22Rv1 (cell line): ENCODE measurements at regions not wholly inside any gene's neighbourhood (a gene's known extent, or its start where the extent isn't known, plus 50 kb on each side); places are given as distances from the start of the nearest gene placed in this dataset.

Experiments used
- H3K27ac ChIP-seq: fragments of 450-650 bp; 2 replicates; pipeline ENCODE4 v1.5.1; 2017
- CTCF ChIP-seq: fragments of 450-650 bp; IDR thresholded peaks from 2 replicates; pipeline ENCODE4 v1.5.1; 2017; ENCODE audit warnings: mild to moderate bottlenecking
- ZFX ChIP-seq: fragments of 450-650 bp; IDR thresholded peaks from 2 replicates; pipeline ENCODE4 v1.6.1; 2017; ENCODE audit warnings: antibody characterized with exemption, borderline replicate concordance

DNA sequence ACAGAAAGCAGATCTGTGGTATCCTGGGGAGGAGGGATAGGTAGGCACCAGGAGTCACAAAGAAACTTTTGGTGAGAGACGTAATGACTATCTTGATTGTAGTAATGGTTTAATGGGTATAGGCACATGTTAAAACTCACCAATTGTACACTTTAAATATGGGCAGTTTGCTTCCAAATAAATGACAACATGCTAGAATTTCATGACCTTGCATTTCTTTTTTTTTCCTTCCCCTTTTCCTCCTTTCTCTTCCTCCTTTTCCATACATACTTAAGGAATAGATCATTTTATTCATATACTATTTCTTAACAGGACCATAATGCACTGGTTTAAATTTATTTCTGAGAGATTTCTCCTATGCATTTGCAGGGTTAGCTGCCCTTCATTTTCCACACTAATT lies 341.8 kb downstream of the TMEM182 start:
- no peak overlapping the region for H3K27ac ChIP-seq
- TF ChIP-seq ZFX (no peak), CTCF (no peak)

DNA sequence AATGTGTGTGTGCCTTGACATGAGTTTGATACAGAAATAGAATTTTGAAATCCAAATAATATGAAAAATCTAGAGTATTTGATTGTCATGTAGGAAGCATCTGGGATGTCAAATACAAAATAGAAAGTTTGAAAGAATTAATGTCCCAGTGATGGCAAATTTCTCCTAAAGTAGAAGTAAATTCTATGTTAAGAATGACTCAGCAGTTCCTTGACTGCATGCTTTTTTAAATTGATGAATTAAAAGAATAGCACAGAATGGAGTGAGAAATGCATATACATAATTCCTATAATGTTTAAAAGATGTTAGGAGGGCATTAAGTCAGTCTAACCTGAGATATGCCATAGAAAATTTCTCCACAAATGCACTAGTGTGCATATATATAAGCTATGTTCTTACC lies 357.5 kb downstream of the TMEM182 start:
- no peak overlapping the region for H3K27ac ChIP-seq
- TF ChIP-seq ZFX (no peak), CTCF (no peak)

DNA sequence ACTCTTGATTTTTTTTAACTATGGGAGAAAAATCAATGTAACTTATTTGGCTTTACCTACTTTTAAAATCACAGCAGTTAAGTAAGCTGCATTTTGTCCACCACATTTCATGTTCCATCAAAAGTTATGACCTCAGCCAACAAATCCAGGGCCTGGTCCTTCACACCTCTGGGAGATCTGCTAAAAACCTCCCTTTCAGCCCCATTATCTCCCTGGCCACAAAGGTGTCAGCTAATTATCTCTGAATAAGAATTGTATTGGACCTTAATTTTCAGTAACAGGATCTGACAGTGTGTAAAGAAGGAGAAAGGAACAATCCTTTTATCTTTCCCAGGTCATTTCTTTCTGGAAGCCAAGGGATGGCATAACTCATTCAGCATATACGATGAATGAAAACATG lies 359.3 kb downstream of the TMEM182 start:
- TF ChIP-seq ZFX (no peak), CTCF (no peak)

DNA sequence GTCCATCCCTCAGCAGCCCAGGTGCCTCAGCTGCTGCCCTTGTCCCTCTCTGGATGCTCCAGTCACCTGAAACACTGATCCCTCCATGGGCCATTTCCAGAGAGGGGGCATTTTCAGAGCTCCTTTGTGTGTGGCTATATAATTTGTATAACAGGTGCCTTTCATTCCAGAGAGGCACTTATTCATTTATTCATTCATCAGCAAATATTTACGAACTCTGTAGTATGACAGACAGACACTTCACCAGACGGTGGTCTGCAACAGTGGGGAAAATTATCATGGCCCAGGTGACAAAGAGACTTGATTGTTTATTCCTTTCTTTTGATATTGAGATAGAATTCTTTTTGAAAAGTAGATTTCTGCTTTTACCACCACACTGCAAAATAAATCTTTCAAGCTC lies 361.7 kb downstream of the TMEM182 start:
- H3K27ac ChIP-seq = no peak overlapping the region
- no peak for TF ChIP-seq ZFX
- TF ChIP-seq CTCF = no peak

More for the DNA sequence above, 359.3 kb downstream of the TMEM182 start:
- H3K27ac ChIP-seq = no peak overlapping the region

DNA sequence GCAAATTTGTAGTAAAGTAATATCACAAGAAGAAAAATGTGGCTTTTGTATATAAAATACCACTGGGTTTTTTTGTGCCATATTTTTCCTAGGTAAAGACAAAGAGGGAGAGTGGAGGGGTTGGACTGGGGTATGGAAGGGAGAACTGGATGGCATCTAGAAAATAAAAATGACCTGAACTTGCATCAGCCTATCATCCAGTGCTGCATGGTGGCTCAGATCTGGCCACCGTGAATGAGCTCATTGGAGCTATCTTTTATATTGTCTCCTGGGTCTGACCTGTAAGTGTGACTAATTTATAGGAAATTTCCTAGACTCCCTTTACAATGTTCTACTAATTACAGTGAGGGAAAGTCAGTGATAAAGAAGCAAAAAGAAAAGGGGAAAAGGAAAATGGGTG lies 369.0 kb downstream of the TMEM182 start:
- TF ChIP-seq CTCF (no peak), ZFX (no peak)

GRCh38 chr2:103132536-103133217 lies 370.8 kb downstream of the TMEM182 start:
- TF ChIP-seq CTCF (no peak), ZFX (no peak)
- H3K27ac ChIP-seq = no peak overlapping the region

More for the DNA sequence above, 369.0 kb downstream of the TMEM182 start:
- H3K27ac ChIP-seq = no peak overlapping the region

- H3K27ac ChIP-seq = no peak overlapping the region
- TF ChIP-seq CTCF = no peak
- no peak for TF ChIP-seq ZFX
Observed at GRCh38 chr2:103135679-103136078, 373.8 kb downstream of the TMEM182 start.
